Stimulated activated memory B cell treated with anti-CD40 and anti-IgM and Interleukin-4, amounts not matched to agents 10 μg/mL and 1 μg/mL and 100 μg/mL, for 72 hours (primary cell): ENCODE measurements at regions not wholly inside any gene's neighbourhood (a gene's known extent, or its start where the extent isn't known, plus 50 kb on each side); places are given as distances from the start of the nearest gene placed in this dataset.
A peak's percentile ranks its signal among the peaks of the same experiment; 100 is the strongest.

Experiments
- ATAC-seq: fragments of 150-1000 bp; cut with Tn5 transposase; 2 replicates; pipeline ENCODE4 v1.10.0; 2021
- H3K27ac Mint-ChIP-seq: one replicate; pipeline ENCODE4 v1.8.0; 2022; ENCODE audit warnings: mild to moderate bottlenecking, mixed read lengths
- H3K27me3 Mint-ChIP-seq: one replicate; pipeline ENCODE4 v1.8.0; 2022; ENCODE audit warnings: mixed read lengths
- H3K36me3 Mint-ChIP-seq: one replicate; pipeline ENCODE4 v1.8.0; 2022; ENCODE audit warnings: mixed read lengths
- H3K4me1 Mint-ChIP-seq: one replicate; pipeline ENCODE4 v1.8.0; 2022; ENCODE audit warnings: mixed read lengths
- H3K4me3 Mint-ChIP-seq: one replicate; pipeline ENCODE4 v1.8.0; 2022; ENCODE audit warnings: mild to moderate bottlenecking, moderate library complexity, mixed read lengths
- H3K9me3 Mint-ChIP-seq: one replicate; pipeline ENCODE4 v1.8.0; 2022; ENCODE audit warnings: mixed read lengths

DNA sequence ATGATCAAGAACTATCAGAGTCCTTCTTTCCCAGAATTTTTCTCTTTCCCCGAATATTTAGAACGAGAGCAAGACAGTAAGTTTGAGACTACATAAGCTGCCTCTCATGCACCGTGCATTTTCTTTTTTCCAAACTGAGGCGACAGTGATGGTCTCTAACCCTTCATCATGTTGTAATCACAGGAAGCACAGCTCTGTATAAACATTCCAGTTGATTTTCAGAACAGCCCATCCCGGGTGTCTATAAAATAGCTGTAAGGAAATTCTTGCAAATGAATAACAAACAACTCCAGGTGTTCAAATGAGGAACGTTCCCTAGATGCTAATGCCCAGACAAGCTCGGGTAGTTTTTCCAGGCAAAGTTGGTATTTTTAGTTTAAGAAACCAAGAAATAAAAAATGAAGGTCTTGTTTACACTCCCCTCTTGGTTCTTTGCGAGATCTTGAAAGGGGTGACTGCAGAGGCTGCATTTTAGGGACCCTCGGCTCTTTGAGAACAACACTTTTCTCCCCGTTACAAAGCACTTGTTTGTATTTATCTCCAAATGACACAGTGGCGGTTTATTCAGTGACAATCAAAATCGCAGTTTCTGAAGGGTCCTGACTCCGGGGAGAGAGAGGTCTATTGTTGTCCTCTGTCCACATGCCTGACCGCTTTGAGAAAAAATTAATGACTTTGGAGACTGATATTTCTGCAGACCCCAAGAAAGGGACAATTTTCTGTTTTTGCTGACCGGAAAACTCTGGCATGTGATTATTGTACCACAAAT lies 101.1 kb upstream of the NCK2 start:
- Mint-ChIP-seq H3K4me1 (no peaks in the 10 kb centered on the region), H3K27me3 (peaks cover 18% of the 10 kb centered on the region)

DNA sequence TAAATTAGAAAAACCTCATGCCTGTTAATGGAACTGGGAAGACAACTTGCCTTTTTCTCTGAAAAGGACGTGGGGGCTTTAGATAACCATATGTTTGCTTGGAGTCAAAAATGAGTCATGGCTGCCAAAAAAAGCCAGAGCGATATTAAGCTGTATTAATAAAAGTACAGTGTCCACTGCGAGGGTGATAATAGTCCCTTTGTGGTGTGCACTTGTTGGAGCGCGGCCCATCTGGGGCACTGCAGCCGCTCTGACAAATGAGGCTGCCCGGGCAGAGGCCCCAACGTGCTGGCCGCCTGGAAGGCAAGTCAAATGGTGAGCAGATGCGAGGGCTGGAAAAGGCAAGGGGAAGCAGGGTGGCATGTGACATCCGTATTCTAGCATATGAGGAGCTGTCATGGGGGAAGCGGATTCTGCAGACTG lies 103.3 kb upstream of the NCK2 start:
- Mint-ChIP-seq H3K27ac (no peak overlapping the region), H3K4me3 (no peak overlapping the region), H3K27me3 (peaks cover 16% of the 10 kb centered on the region), H3K36me3 (no peaks in the 10 kb centered on the region), H3K4me1 (no peaks in the 10 kb centered on the region), H3K9me3 (no peaks in the 10 kb centered on the region)
- ATAC-seq = no peak

More for the DNA sequence above, 101.1 kb upstream of the NCK2 start:
- Mint-ChIP-seq H3K9me3 (no peaks in the 10 kb centered on the region), H3K36me3 (no peaks in the 10 kb centered on the region), H3K4me3 (no peak overlapping the region), H3K27ac (no peak overlapping the region)
- no peak for ATAC-seq

DNA sequence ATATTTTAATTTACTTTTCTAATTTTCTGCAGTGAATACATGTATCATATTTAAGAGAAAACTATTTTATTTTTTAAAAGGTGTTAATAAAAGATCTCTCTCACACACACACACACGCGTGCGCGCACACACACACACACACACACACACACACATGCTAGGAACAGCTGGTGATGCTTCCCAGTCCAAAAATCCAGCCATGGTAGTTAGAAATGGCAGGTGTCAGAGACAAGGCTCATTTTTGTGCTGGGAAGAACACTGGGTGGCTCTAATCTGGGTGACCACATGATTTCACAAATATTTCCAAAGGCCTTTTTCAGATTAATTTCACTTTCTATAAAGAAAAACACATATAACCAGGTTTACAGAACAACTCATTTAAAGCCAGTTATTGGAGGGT lies 104.5 kb upstream of the NCK2 start:
- H3K4me3 Mint-ChIP-seq = no peak overlapping the region
- peaks cover 16% of the 10 kb centered on the region for H3K27me3 Mint-ChIP-seq

DNA sequence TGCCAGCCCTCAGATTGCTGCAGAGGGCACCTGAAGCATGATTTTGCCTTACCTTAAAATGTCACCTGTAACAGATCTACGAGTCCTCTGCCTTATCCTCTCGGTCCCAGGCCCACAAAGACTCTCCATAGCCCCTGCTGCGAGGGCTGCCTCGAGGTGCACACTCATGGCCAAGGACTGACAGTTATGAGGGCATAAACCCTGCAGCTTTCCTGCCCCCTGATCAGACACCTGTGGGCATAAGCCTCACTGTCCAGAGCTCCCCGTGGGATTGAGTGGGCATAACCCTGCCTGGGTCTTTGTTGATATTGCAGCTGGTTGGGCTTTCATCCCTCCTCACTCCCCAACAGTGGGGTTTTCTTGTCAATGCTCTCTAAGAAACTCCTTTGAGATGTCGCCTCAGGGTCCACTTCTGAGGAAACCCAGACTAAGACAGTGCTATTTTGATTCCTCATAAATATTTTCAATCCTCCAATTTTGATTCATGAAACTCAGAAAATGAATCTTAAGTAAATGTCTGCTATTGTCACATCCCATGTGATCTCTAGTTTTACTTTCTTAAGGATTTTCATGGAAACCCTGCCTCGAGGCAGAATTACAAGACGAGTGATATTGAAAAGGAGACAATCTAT lies 108.5 kb upstream of the NCK2 start:
- no peak overlapping the region for H3K4me3 Mint-ChIP-seq
- no peaks in the 10 kb centered on the region for H3K36me3 Mint-ChIP-seq
- H3K4me1 Mint-ChIP-seq = no peaks in the 10 kb centered on the region
- H3K9me3 Mint-ChIP-seq = no peaks in the 10 kb centered on the region
- ATAC-seq = no peak
- peaks cover 12% of the 10 kb centered on the region for H3K27me3 Mint-ChIP-seq
- H3K27ac Mint-ChIP-seq = no peak overlapping the region

More for the DNA sequence above, 104.5 kb upstream of the NCK2 start:
- ATAC-seq = no peak
- Mint-ChIP-seq H3K36me3 (no peaks in the 10 kb centered on the region), H3K4me1 (no peaks in the 10 kb centered on the region), H3K27ac (no peak overlapping the region), H3K9me3 (no peaks in the 10 kb centered on the region)

DNA sequence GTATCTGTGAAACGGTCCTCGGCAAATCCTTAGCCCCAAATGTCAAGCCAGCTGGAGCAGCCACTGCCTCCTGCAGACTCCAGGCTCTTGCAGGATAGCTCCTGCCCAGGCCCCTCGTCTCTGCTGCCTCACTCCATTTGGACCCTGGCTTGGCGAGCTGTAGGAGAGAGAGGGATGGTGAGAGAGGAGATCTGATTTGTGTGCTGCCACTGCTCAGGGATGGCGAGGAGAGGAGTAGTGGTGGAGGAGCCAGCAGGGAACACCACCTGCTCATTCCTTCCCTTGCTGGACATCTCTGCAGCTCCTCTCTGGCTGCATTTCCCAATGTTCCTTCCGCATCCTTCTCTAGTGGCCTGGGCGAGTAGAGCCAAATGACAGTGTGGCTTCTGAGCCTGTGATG lies 109.1 kb upstream of the NCK2 start:
- Mint-ChIP-seq H3K27me3 (peaks cover 10% of the 10 kb centered on the region), H3K36me3 (no peaks in the 10 kb centered on the region), H3K4me3 (no peak overlapping the region), H3K9me3 (no peaks in the 10 kb centered on the region), H3K4me1 (no peaks in the 10 kb centered on the region), H3K27ac (no peak overlapping the region)
- peak; percentile 14 for ATAC-seq

DNA sequence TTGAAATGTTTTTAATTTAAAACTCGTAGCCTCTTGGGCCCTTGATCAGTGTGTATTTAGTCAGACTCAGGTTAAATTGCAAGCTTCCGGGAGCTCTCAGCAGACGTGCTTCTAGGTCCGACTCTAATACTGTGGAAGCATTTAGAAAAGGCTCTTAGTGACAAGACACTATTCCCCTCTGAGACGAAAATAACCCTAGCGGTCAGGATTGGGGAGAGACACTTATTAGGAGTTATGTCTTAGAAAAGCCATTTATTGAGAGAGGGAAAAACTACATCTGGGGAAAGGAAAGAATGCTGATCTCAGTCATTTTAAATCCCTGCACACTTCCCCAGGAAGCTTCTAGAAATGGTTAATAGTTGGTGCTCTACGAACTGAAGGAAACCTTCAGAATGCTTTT lies 110.5 kb upstream of the NCK2 start:
- no peak for ATAC-seq
- no peaks in the 10 kb centered on the region for H3K9me3 Mint-ChIP-seq
- no peaks in the 10 kb centered on the region for H3K4me1 Mint-ChIP-seq
- no peak overlapping the region for H3K27ac Mint-ChIP-seq
- H3K27me3 Mint-ChIP-seq = peaks cover 11% of the 10 kb centered on the region
- no peak overlapping the region for H3K4me3 Mint-ChIP-seq
- H3K36me3 Mint-ChIP-seq = no peaks in the 10 kb centered on the region

DNA sequence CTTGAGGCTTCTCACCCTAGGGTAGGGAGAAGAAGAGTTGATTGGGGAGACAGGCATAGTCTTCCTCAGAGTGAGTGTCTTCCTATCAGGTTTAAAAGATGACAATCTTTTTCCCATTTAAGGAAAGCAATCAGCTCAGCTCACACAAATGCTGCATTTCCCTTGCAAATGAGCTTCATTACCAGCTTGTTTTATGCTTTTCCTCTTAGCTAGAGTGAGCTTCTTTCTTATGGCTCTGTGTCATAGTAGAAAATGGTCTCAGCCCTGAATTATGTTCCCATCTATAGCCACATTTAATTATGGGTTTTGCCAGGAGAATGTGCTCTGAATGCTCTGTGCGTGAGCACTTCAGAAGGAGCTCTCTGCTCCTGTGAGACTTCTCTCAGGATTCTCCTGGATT lies 112.8 kb upstream of the NCK2 start:
- H3K27me3 Mint-ChIP-seq = peaks cover 28% of the 10 kb centered on the region
- ATAC-seq = no peak
- no peaks in the 10 kb centered on the region for H3K36me3 Mint-ChIP-seq
- H3K4me1 Mint-ChIP-seq = no peaks in the 10 kb centered on the region
- H3K27ac Mint-ChIP-seq = no peak overlapping the region
- H3K9me3 Mint-ChIP-seq = no peaks in the 10 kb centered on the region
- H3K4me3 Mint-ChIP-seq = no peak overlapping the region

DNA sequence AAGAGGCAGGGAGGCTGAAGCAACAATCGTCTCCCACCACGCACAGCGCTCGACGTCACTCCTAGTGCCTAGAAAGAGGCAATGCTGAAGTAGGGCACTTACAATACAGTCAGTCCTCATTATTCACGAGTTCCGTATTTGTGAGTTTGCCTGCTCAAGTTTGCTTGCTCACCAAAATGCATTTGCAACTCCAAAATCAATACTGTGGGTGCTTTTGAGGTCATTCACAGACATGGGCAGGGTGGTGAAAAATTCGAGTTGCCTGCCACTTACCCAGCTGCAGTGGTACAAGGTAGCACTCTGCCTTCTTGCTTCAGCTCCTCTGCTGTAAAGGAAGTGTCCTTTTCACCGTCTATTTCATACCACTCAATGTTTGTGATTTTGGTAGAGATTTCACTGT lies 113.7 kb upstream of the NCK2 start:
- H3K4me3 Mint-ChIP-seq = no peak overlapping the region
- no peaks in the 10 kb centered on the region for H3K4me1 Mint-ChIP-seq
- ATAC-seq = no peak
- no peaks in the 10 kb centered on the region for H3K9me3 Mint-ChIP-seq
- H3K27me3 Mint-ChIP-seq = peaks cover 32% of the 10 kb centered on the region
- no peaks in the 10 kb centered on the region for H3K36me3 Mint-ChIP-seq
- no peak overlapping the region for H3K27ac Mint-ChIP-seq

DNA sequence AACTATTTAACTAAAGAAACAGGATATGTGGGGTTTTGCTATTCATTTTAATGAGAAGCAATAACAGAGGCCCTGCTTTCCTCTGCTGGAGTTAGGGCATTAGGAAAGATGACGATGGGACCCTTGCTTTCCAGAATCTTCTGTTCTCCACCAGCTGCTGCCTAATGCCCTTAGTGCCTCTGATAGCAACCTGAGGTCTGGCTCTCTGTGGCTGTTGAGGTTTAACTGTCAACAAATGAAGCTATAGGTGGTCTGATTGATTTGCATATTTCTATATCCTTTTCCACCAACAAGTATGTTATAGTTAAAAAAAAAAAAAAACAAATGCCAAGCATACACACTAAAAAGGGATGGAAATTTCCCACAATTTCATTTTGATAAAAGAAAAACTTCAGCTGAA lies 115.1 kb upstream of the NCK2 start:
- H3K9me3 Mint-ChIP-seq = no peaks in the 10 kb centered on the region
- H3K36me3 Mint-ChIP-seq = no peaks in the 10 kb centered on the region
- no peak for ATAC-seq
- peaks cover 43% of the 10 kb centered on the region for H3K27me3 Mint-ChIP-seq
- H3K4me1 Mint-ChIP-seq = no peaks in the 10 kb centered on the region
- no peak overlapping the region for H3K27ac Mint-ChIP-seq
- no peak overlapping the region for H3K4me3 Mint-ChIP-seq

DNA sequence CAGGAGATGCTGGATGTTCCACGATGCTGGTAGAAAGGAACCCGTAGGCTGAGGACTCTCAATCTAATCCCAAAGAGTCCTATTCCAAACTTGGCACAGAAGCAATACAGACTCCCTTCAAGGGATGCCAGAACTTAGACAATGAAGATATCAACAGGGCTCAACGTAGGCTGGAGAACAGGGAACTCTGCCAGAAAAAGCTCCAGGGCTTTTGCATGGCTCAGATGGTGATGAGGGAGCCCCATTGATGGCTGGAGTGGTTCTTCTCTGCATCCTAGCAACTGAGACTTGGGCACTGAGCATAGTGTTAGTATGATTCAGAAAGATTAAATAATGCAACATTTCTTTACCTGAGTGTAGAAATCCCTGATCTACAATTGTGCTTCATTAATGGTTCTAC lies 117.2 kb upstream of the NCK2 start:
- peaks cover 50% of the 10 kb centered on the region for H3K27me3 Mint-ChIP-seq
- no peaks in the 10 kb centered on the region for H3K9me3 Mint-ChIP-seq
- ATAC-seq = no peak
- no peaks in the 10 kb centered on the region for H3K4me1 Mint-ChIP-seq
- H3K36me3 Mint-ChIP-seq = no peaks in the 10 kb centered on the region
- no peak overlapping the region for H3K4me3 Mint-ChIP-seq
- no peak overlapping the region for H3K27ac Mint-ChIP-seq

DNA sequence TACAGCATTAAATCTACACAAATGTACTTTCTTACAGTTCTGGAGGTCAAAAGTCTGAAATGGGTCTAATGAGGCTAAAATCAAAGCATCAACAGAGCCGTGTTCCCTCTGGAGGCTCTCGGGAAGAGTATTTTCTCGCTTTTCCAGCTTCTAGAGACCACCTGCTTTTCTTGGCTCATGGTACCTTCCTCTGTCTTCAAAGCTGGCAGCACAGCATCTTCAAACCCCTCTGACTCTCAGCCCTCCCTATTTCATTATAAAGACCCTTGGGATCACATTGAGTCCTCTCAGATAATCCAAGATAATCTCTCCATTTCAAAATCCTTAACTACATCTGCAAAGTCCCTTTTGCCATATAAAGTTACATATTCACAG lies 117.8 kb upstream of the NCK2 start:
- Mint-ChIP-seq H3K9me3 (no peaks in the 10 kb centered on the region), H3K4me1 (no peaks in the 10 kb centered on the region), H3K27me3 (peaks cover 56% of the 10 kb centered on the region), H3K4me3 (no peak overlapping the region), H3K27ac (no peak overlapping the region), H3K36me3 (no peaks in the 10 kb centered on the region)
- ATAC-seq = no peak

DNA sequence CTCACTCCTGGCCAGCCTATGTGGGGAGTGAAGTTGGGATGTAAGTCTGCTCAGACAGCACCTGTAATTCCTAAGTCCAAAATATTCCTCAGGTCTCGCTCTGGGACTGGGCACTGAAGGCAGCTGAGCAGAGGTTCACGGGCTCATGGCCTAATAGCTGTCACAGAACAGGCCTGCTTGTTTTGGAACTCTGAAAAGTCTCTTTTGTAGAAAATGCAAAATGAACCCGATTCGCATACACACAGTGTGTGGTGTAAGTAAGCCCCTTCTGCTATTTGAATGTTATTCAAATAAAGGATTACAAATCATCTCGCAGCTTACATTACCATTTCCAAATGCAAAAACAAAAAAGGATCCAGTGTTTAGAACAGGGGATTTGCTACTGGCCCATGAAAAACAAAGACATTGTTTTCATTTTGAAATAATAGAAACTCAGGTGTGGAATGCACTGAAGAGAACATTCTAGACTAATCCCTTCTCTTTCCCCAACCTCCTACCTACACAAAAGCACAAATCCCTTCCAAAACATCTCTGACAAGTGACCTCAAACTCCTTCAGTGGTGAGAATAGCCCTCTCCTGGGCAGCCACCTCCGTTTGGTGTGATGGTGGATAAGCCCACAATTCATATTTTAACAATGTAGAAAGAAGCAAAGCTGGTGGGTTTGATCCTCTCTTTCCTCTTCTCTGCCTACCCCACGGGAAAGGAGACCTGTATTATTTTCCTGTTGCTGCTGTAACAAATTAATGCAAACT lies 118.3 kb upstream of the NCK2 start:
- Mint-ChIP-seq H3K4me1 (no peaks in the 10 kb centered on the region), H3K27ac (no peak overlapping the region), H3K4me3 (no peak overlapping the region), H3K36me3 (no peaks in the 10 kb centered on the region), H3K9me3 (no peaks in the 10 kb centered on the region), H3K27me3 (peaks cover 62% of the 10 kb centered on the region)
- no peak for ATAC-seq

DNA sequence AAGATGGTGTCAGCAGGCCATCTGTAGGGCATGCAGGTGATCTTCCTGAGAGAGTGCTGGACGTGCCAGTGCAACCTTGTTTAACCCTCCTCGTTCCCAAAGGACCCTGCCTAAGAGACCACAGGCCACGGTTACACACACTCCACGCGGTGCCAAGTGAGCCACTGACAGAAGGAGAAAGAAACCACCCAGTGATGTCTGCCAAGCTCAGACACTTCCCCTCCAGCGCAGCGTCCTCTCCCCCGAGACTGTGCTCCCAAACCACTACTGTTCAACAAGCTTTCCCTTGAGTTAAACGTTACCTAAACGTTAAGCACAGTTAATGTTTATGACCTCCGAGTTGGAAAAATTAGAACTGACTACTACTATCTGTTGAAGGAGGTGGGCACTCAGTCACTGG lies 119.1 kb upstream of the NCK2 start:
- Mint-ChIP-seq H3K27ac (no peak overlapping the region), H3K9me3 (no peaks in the 10 kb centered on the region), H3K4me1 (no peaks in the 10 kb centered on the region), H3K36me3 (no peaks in the 10 kb centered on the region), H3K4me3 (no peak overlapping the region), H3K27me3 (peaks cover 69% of the 10 kb centered on the region)
- no peak for ATAC-seq

DNA sequence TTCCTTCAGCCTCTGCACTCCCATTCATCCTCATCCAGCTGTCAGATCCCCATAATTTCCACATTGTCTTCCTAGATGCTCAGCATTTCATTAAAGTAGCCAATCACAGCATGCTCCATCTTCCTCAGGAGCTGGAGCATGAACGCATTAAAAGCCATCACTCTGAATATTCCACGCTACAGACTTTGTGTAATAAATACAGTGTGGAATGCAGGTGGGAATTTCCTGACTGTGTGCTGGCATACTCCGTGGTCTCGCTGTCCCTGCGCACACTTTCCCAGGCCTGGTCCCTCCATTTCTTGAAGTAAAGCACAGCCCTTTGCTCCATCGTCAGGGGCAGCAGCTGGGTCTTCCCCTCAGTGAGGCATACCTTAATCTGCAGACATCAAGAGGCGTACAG lies 123.7 kb upstream of the NCK2 start:
- Mint-ChIP-seq H3K4me1 (no peaks in the 10 kb centered on the region), H3K4me3 (no peak overlapping the region), H3K27ac (no peak overlapping the region), H3K9me3 (no peaks in the 10 kb centered on the region), H3K27me3 (peaks cover 62% of the 10 kb centered on the region), H3K36me3 (no peaks in the 10 kb centered on the region)
- ATAC-seq = no peak

DNA sequence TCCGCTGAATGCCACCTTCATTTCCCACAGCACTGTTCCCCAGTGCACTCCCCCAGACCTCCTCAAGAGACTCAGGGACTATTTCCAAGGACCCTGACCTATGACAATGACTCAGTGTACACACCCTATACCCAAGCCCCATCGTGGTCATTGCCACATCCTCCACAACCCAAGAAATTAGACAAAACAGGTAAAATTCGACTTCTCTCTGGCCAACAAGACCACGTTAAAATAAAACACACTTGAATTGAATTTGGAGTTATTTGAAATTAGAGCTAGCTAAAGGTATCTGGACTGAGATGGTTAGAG lies 126.4 kb upstream of the NCK2 start:
- peaks cover 39% of the 10 kb centered on the region for H3K27me3 Mint-ChIP-seq
- no peaks in the 10 kb centered on the region for H3K36me3 Mint-ChIP-seq
- no peaks in the 10 kb centered on the region for H3K9me3 Mint-ChIP-seq
- no peak overlapping the region for H3K4me3 Mint-ChIP-seq
- no peak for ATAC-seq
- H3K4me1 Mint-ChIP-seq = no peaks in the 10 kb centered on the region
- H3K27ac Mint-ChIP-seq = no peak overlapping the region
